ENCODE measurements at regions not wholly inside any gene's neighbourhood (a gene's known extent, or its start where the extent isn't known, plus 50 kb on each side); places are given as distances from the start of the nearest gene placed in this dataset.

- no peak for TF ChIP-seq YEATS4 (CRISPR knock-in tag; IDR thresholded peaks at IDR 0.05; ENCODE audit: borderline replicate concordance)
- no peak for TF ChIP-seq RFXAP (CRISPR knock-in tag; IDR thresholded peaks at IDR 0.05; ENCODE audit: borderline replicate concordance)
- no peak for TF ChIP-seq ZNF558 (CRISPR knock-in tag; IDR thresholded peaks at IDR 0.05; ENCODE audit: borderline replicate concordance)
- no peak for TF ChIP-seq XBP1 (CRISPR knock-in tag; IDR thresholded peaks at IDR 0.05)
Measured at GRCh38 chr12:85662207-85662602, 174.0 kb downstream of the RASSF9 start (continued).

GRCh38 chr12:85663631-85664030, 172.6 kb downstream of the RASSF9 start:
- ATAC-seq (no peak), DNase-seq (ENCODE audit: low spot score) (no peak), FAIRE-seq (no peak)
- no TSS peak for BruUV-seq (replicated peaks)
- TF ChIP-seq SIX4 (CRISPR knock-in tag; IDR thresholded peaks at IDR 0.05) (no peak), DNMT3B (CRISPR knock-in tag; conservative IDR thresholded peaks at IDR 0.05) (no peak), KDM6A (CRISPR knock-in tag; IDR thresholded peaks at IDR 0.05; ENCODE audit: low read depth) (no peak)
- Histone ChIP-seq H4K20me1 (ENCODE audit: insufficient read depth, low read length) (no peaks in the 10 kb centered on the region), H3K27me3 (ENCODE audit: control insufficient read depth in 1 of 2, insufficient read depth in 2 of 2, low read length in 2 of 2) (no peaks in the 10 kb centered on the region), H3K9ac (ENCODE audit: insufficient read depth, low read depth, low read length) (no peak overlapping the region), H3K36me3 (replicated peaks in 1 of 2; ENCODE audit: control insufficient read depth in 1 of 2, insufficient read depth in 2 of 2, low read length in 2 of 2) (no peaks in the 10 kb centered on the region), H3K4me2 (ENCODE audit: low read depth, low read length) (no peak overlapping the region), H3K79me2 (ENCODE audit: insufficient read depth, low read length) (no peaks in the 10 kb centered on the region), H3K27ac (ENCODE audit: extremely low read length, insufficient read depth, low read length) (no peak overlapping the region), H3K4me1 (ENCODE audit: insufficient read depth, low read length) (no peaks in the 10 kb centered on the region), H2AFZ (ENCODE audit: low read length) (no peak overlapping the region), H3K4me3 (replicated peaks in 1 of 3; ENCODE audit: insufficient read depth in 1 of 3, low read depth in 2 of 3, low read length in 3 of 3) (no peak overlapping the region), H3K9me3 (ENCODE audit: low read length) (no peaks in the 10 kb centered on the region)
- POLR2A ChIA-PET, result no interaction called here
- intact Hi-C loops (cut with micrococcal nuclease; ENCODE audit: unreplicated experiment) (no loop called here), in situ Hi-C loops (cut with HindIII; ENCODE audit: extremely low pct_ligation_motif_present, low pct_unique_long_range_greater_than_20kb) (no loop called here)
- CTCF ChIA-PET (ENCODE audit: low intra/inter-chr PET ratio, low total read pairs), result no interaction called here
- WGBS (ENCODE audit: low lambda C conversion rate), result 4% methylated on average over 5 of the region's 5 CpGs

GRCh38 chr12:85664429-85664828, 171.8 kb downstream of the RASSF9 start:
- H3K4me2 ChIP-seq (ENCODE audit: low read depth, low read length), result no peak overlapping the region
- no peaks in the 10 kb centered on the region for H4K20me1 ChIP-seq (ENCODE audit: insufficient read depth, low read length)
- DNase-seq (ENCODE audit: low spot score) (no peak), ATAC-seq (no peak), FAIRE-seq (no peak)
- no peak overlapping the region for H2AFZ ChIP-seq (ENCODE audit: low read length)
- H3K9ac ChIP-seq (ENCODE audit: insufficient read depth, low read depth, low read length), result no peak overlapping the region
- intact Hi-C loops (cut with micrococcal nuclease; ENCODE audit: unreplicated experiment) (no loop called here), in situ Hi-C loops (cut with HindIII; ENCODE audit: extremely low pct_ligation_motif_present, low pct_unique_long_range_greater_than_20kb) (no loop called here)
- no peaks in the 10 kb centered on the region for H3K4me1 ChIP-seq (ENCODE audit: insufficient read depth, low read length)
- CTCF ChIA-PET (ENCODE audit: low intra/inter-chr PET ratio, low total read pairs), result no interaction called here
- TF ChIP-seq HNRNPLL (IDR thresholded peaks at IDR 0.05; ENCODE audit: low read depth, low read length, poor library complexity, severe bottlenecking), result no peak
- no peak for TF ChIP-seq ZBTB1 (CRISPR knock-in tag; IDR thresholded peaks at IDR 0.05; ENCODE audit: borderline replicate concordance)
- TF ChIP-seq SOX13 (IDR thresholded peaks at IDR 0.05), result no peak
- no peak for TF ChIP-seq SOX13 (CRISPR knock-in tag; conservative IDR thresholded peaks at IDR 0.05 in 1 of 2, IDR thresholded peaks at IDR 0.05 in 1 of 2)
- no TSS peak for BruUV-seq (replicated peaks)
- POLR2A ChIA-PET, result no interaction called here
- H3K9me3 ChIP-seq (ENCODE audit: low read length), result no peaks in the 10 kb centered on the region
- no peaks in the 10 kb centered on the region for H3K36me3 ChIP-seq (replicated peaks in 1 of 2; ENCODE audit: control insufficient read depth in 1 of 2, insufficient read depth in 2 of 2, low read length in 2 of 2)
- H3K4me3 ChIP-seq (replicated peaks in 1 of 3; ENCODE audit: insufficient read depth in 1 of 3, low read depth in 2 of 3, low read length in 3 of 3), result no peak overlapping the region
- no peaks in the 10 kb centered on the region for H3K79me2 ChIP-seq (ENCODE audit: insufficient read depth, low read length)
- no peak overlapping the region for H3K27ac ChIP-seq (ENCODE audit: extremely low read length, insufficient read depth, low read length)
- H3K27me3 ChIP-seq (ENCODE audit: control insufficient read depth in 1 of 2, insufficient read depth in 2 of 2, low read length in 2 of 2), result no peaks in the 10 kb centered on the region

All from HepG2 (cell line).